ENCODE measurements at regions not wholly inside any gene's neighbourhood (a gene's known extent, or its start where the extent isn't known, plus 50 kb on each side); places are given as distances from the start of the nearest gene placed in this dataset.
"Not testable (repeated sequence)": the region's sequence is repeated elsewhere in the genome, so short reads cannot be mapped to it uniquely, and the experiment has no call there.

DNA sequence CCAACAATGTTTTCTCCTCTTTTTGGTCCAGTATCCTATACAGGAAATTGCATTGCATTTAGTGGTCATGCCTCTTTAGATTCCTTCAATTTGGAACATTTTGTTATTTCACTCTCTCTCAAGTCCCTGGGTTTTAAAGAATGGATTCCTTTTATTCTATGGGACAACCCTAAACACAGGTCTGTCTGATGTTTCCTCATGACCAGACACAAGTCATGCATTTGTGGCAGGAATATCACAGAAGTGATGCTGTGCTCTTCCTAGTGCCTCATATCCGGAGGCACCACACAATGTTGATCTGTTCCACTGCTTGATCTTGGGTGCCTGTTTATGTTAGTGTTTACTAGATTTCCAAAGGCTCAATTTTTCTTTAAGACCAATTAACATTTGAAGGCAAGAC, 69.7 kb upstream of the H2AZ1 start:
- no peak for DNase-seq

GRCh38 chr4:100017637-100018310, 67.7 kb upstream of the H2AZ1 start:
- no peak for DNase-seq

GRCh38 chr4:100016191-100016590, 66.1 kb upstream of the H2AZ1 start:
- no peak for DNase-seq

GRCh38 chr4:100014616-100015015, 64.5 kb upstream of the H2AZ1 start:
- DNase-seq = no peak

- no peak for DNase-seq
Observed at GRCh38 chr4:100009490-100009889, 59.4 kb upstream of the H2AZ1 start.

- no peak for DNase-seq
Observed at GRCh38 chr4:100008048-100008447, 58.0 kb upstream of the H2AZ1 start.

DNA sequence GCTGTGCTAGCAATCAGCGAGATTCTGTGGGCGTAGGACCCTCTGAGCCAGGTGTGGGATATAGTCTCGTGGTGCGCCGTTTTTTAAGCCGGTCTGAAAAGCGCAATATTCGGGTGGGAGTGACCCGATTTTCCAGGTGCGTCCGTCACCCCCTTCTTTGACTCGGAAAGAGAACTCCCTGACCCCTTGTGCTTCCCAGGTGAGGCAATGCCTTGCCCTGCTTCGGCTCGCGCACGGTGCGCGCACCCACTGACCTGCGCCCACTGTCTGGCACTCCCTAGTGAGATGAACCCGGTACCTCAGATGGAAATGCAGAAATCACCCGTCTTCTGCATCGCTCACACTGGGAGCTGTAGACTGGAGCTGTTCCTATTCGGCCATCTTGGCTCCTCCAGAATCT, 56.1 kb upstream of the H2AZ1 start:
- DNase-seq = not testable (repeated sequence)
